Progenitor cell of endocrine pancreas (in vitro differentiated cells): ENCODE measurements at regions not wholly inside any gene's neighbourhood (a gene's known extent, or its start where the extent isn't known, plus 50 kb on each side); places are given as distances from the start of the nearest gene placed in this dataset.

Experiments
- DNase-seq: peaks from one replicate; pipeline ENCODE4 v3.0.0; 2021; ENCODE audit warnings: low spot score; ENCODE audit not compliant: unreplicated experiment
- H3K27ac Mint-ChIP-seq: 2 replicates; pipeline ENCODE4 v1.8.0; 2021; ENCODE audit warnings: mild to moderate bottlenecking, moderate library complexity, mixed read lengths
- H3K27me3 Mint-ChIP-seq: 2 replicates; pipeline ENCODE4 v1.8.0; 2021; ENCODE audit warnings: mixed read lengths
- H3K36me3 Mint-ChIP-seq: 2 replicates; pipeline ENCODE4 v1.8.0; 2022; ENCODE audit warnings: mixed read lengths; ENCODE audit not compliant: insufficient read depth
- H3K4me1 Mint-ChIP-seq: 2 replicates; pipeline ENCODE4 v1.8.0; 2021; ENCODE audit warnings: low read depth, mixed read lengths
- H3K4me3 Mint-ChIP-seq: 2 replicates; pipeline ENCODE4 v1.8.0; 2021; ENCODE audit warnings: low read depth, mild to moderate bottlenecking, moderate library complexity, mixed read lengths
- H3K9me3 Mint-ChIP-seq: 2 replicates; pipeline ENCODE4 v1.8.0; 2021; ENCODE audit warnings: low read depth, mixed read lengths
- TF ChIP-seq, protein P1 (sequence below): fragments of 200-600 bp; sonication (generic); IDR thresholded peaks from one replicate; pipeline ENCODE4 v1.5.0; 2021; ENCODE audit warnings: antibody characterized with exemption, mild to moderate bottlenecking; ENCODE audit not compliant: unreplicated experiment

DNA sequence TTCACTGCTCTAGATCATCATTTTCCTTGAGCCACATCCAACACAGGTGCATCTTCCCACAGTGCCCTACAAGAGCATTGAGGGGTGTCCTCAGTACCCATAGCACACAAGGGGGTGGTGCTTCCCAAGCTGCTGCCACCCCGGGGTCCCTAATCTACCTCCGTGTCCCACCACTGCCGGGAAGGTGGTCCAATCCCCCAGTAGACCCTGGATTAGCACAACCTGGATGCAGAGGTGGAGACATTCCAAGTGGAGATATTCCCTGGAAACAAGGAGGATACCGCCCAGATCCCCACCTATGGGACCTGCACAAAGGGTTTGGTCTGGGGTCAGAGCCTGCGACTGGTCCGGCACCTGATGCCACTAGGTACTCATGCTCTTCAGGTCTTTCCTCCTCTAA lies 284.8 kb upstream of the PPP2R2D start:
- Mint-ChIP-seq H3K27me3 (peaks cover 7% of the 10 kb centered on the region), H3K4me3 (no peak overlapping the region), H3K36me3 (no peaks in the 10 kb centered on the region), H3K4me1 (no peaks in the 10 kb centered on the region), H3K9me3 (no peaks in the 10 kb centered on the region), H3K27ac (no peak overlapping the region)
- TF ChIP-seq, protein P1, sequence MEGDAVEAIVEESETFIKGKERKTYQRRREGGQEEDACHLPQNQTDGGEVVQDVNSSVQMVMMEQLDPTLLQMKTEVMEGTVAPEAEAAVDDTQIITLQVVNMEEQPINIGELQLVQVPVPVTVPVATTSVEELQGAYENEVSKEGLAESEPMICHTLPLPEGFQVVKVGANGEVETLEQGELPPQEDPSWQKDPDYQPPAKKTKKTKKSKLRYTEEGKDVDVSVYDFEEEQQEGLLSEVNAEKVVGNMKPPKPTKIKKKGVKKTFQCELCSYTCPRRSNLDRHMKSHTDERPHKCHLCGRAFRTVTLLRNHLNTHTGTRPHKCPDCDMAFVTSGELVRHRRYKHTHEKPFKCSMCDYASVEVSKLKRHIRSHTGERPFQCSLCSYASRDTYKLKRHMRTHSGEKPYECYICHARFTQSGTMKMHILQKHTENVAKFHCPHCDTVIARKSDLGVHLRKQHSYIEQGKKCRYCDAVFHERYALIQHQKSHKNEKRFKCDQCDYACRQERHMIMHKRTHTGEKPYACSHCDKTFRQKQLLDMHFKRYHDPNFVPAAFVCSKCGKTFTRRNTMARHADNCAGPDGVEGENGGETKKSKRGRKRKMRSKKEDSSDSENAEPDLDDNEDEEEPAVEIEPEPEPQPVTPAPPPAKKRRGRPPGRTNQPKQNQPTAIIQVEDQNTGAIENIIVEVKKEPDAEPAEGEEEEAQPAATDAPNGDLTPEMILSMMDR: no peak
- DNase-seq: no peak

DNA sequence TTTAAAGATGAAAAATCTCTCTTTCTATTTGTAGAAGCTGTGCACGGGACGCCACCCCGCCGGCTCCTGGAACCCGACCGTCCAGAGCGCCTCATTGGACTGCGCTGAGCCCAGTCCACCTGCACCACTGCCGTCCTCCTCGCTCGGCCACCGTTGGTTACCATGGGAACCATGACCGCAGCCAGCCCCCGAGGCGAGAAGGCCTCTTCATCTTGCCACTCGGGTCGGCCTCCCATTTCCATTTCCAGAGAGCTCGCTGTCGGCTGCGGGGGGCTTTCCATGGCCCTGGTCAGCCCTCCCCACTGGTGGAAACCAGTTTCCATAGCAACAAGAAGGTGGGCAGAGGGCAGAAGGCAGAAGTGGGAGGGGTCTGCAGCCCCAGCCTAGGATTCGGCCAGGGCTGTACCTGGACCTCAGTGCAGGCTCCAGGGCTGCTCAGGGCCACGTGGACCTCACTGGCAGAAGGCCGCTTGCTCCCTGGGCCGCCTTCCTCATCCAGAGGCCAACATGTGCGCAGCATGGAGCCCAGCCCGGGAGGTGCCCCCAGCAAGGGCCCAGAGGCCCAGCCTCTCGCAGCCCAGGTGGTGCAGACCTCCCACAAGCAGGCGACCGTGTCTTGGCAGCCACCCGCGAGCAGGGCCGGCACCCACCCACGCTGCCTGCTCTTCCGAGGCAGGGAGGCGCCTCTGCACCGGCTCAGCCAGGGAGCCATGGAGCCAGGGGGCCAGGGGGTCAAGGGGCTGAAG lies 283.5 kb upstream of the PPP2R2D start:
- peaks cover 7% of the 10 kb centered on the region for H3K27me3 Mint-ChIP-seq
- no peaks in the 10 kb centered on the region for H3K9me3 Mint-ChIP-seq
- no peaks in the 10 kb centered on the region for H3K36me3 Mint-ChIP-seq
- TF ChIP-seq, protein P1: no peak
- no peaks in the 10 kb centered on the region for H3K4me1 Mint-ChIP-seq
- H3K27ac Mint-ChIP-seq: no peak overlapping the region
- no peak overlapping the region for H3K4me3 Mint-ChIP-seq
- no peak for DNase-seq

DNA sequence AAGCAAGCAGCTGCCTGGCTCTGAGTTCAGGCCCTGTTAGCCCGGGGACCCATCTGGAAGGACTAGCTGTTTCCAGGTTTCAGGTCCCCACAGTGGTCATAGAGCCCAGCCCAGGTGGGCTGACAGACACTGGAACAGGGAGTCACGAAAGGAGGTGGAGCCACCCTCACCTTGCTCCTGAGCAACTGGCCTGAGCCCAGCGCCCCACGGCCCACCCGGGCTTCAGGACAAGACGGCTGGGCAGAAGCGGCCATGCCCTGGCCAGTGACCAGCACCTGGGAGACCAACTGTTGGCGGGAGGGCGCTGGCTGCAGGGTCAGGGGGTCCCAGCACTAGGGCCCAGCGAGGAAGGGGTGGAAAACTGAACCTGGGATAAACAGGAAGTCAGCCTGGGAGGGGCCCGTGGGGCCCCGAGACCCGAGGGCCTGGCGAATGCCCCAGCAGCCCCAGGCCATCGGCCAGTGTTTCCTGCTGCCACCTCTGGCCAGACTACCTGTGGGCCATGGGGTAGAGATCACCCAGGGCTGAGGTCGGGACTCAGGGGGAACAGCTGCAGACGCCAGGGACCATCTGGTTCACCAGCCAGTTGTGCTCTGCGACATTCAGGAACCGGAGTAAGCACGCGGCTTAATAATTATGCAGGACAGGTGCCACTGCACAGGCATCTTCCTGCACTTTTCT lies 282.1 kb upstream of the PPP2R2D start:
- H3K27me3 Mint-ChIP-seq: peaks cover 5% of the 10 kb centered on the region
- H3K36me3 Mint-ChIP-seq: no peaks in the 10 kb centered on the region
- no peak for DNase-seq
- TF ChIP-seq, protein P1: no peak
- H3K4me1 Mint-ChIP-seq: peaks cover 2% of the 10 kb centered on the region
- no peaks in the 10 kb centered on the region for H3K9me3 Mint-ChIP-seq
- no peak overlapping the region for H3K27ac Mint-ChIP-seq
- H3K4me3 Mint-ChIP-seq: no peak overlapping the region

DNA sequence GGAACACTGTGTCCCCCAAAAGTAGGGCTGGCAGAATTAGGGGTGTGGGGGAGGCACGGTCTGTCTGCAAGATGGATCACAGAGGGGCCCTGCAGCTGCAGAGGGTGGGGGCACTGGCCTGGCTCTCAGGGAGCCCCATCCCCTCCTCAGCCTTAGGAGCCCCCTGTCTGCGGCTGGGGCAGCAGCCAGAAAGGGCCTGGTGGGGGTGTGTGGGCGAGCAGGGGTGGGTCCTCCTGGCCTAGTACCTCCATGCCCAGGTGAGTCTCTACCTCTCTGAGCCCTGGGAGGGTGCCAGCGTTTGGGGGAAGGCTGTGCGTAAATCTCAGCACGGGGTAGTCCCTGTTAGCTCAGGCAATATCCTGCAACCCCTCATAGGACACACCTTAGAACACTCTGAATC lies 280.5 kb upstream of the PPP2R2D start:
- Mint-ChIP-seq H3K4me3 (no peak overlapping the region), H3K27me3 (peaks cover 2% of the 10 kb centered on the region), H3K36me3 (no peaks in the 10 kb centered on the region), H3K9me3 (no peaks in the 10 kb centered on the region), H3K4me1 (peaks cover 2% of the 10 kb centered on the region), H3K27ac (no peak overlapping the region)
- TF ChIP-seq, protein P1: no peak
- DNase-seq: no peak

DNA sequence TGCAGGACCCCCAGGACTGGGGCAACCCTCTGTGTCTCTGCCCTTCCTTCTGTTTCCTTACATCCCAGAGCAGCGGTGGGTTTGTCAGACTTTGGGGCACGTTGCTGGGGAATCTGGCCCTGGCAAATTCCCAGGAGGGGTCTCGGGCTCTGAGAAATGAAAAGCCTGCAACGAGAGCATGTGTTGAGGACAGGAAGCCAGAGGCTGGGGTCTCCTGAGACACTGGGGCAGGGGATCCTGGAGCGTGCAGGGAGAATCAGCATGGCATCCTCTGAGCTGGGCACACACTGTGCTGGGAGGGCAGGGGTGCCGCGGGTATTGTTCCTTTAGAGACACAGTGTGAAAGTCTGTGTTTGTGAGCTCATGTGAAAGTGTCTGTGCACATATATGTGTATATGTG lies 279.9 kb upstream of the PPP2R2D start:
- H3K4me3 Mint-ChIP-seq: no peak overlapping the region
- peaks cover 2% of the 10 kb centered on the region for H3K27me3 Mint-ChIP-seq
- H3K36me3 Mint-ChIP-seq: no peaks in the 10 kb centered on the region
- H3K27ac Mint-ChIP-seq: no peak overlapping the region
- H3K4me1 Mint-ChIP-seq: peaks cover 2% of the 10 kb centered on the region
- TF ChIP-seq, protein P1: no peak
- no peak for DNase-seq
- no peaks in the 10 kb centered on the region for H3K9me3 Mint-ChIP-seq
